BE2C (cell line): ENCODE measurements at regions not wholly inside any gene's neighbourhood (a gene's known extent, or its start where the extent isn't known, plus 50 kb on each side); places are given as distances from the start of the nearest gene placed in this dataset.

ENCODE experiments used
- DNase-seq: peaks from one replicate; pipeline ENCODE4 v3.0.0-alpha.2; 2020
- H3K27me3 ChIP-seq: fragments of 250-450 bp; sonication (Bioruptor Pico); 2 replicates; pipeline ENCODE4 v1.5.1; 2020; ENCODE audit warnings: mild to moderate bottlenecking
- H3K36me3 ChIP-seq: fragments of 250-450 bp; sonication (Bioruptor Pico); 2 replicates; pipeline ENCODE4 v1.5.1; 2020; ENCODE audit warnings: mild to moderate bottlenecking
- H3K4me1 ChIP-seq: fragments of 250-450 bp; sonication (Bioruptor Pico); 2 replicates; pipeline ENCODE4 v1.5.1; 2020
- H3K4me3 ChIP-seq: 2 replicates; pipeline ENCODE4 v1.5.1; 2011; ENCODE audit warnings: low read depth, low read length
- H3K9me3 ChIP-seq: fragments of 250-450 bp; sonication (Bioruptor Pico); 2 replicates; pipeline ENCODE4 v1.5.1; 2020
- TF ChIP-seq, protein P1 (sequence below): IDR thresholded peaks from 2 replicates; pipeline ENCODE4 v1.5.1; 2012; ENCODE audit warnings: mild to moderate bottlenecking, low read depth, low read length

DNA sequence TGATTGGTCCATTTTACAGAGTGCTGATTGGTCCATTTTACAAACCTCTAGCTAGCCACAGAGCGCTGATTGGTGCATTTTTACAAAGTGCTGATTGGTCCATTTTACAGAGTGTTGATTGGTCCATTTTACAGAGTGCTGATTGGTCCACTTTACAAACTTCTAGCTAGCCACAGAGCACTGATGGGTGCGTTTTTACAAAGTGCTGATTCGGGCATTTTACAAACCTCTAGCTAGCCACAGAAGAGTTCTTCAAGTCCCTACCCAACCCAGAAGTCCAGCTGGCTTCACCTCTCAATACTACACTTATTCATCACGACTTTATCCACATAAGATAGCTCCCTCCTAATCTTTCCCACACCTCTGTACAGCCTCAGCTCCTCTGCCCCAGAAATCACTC is 899.8 kb downstream of the TUSC7 start:
- H3K36me3 ChIP-seq: no peaks in the 10 kb centered on the region
- DNase-seq: no peak
- TF ChIP-seq, protein P1, sequence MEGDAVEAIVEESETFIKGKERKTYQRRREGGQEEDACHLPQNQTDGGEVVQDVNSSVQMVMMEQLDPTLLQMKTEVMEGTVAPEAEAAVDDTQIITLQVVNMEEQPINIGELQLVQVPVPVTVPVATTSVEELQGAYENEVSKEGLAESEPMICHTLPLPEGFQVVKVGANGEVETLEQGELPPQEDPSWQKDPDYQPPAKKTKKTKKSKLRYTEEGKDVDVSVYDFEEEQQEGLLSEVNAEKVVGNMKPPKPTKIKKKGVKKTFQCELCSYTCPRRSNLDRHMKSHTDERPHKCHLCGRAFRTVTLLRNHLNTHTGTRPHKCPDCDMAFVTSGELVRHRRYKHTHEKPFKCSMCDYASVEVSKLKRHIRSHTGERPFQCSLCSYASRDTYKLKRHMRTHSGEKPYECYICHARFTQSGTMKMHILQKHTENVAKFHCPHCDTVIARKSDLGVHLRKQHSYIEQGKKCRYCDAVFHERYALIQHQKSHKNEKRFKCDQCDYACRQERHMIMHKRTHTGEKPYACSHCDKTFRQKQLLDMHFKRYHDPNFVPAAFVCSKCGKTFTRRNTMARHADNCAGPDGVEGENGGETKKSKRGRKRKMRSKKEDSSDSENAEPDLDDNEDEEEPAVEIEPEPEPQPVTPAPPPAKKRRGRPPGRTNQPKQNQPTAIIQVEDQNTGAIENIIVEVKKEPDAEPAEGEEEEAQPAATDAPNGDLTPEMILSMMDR: no peak
- H3K4me1 ChIP-seq: peaks cover 11% of the 10 kb centered on the region
- H3K27me3 ChIP-seq: no peaks in the 10 kb centered on the region
- no peak overlapping the region for H3K4me3 ChIP-seq
- no peaks in the 10 kb centered on the region for H3K9me3 ChIP-seq

DNA sequence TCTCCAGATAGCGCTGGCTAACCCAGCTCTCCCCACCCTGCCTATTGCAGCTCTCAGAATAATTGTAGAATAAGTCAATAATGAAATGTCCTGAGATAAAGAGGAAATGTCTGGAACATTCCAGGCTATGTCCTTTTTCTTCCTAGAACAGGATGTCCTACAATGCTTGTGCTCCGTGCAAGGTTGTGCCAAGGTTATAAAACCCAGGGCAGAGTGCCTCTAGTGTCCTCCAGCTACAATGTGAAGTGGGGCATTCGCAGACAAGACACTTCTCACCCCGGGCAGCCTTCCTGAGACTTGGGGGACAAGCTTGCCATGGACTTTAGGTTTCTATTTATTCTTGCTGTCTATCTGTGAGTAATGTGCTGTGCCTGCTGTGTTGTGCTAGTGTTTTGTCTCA is 900.6 kb downstream of the TUSC7 start:
- Histone ChIP-seq H3K36me3 (no peaks in the 10 kb centered on the region), H3K4me1 (peaks cover 12% of the 10 kb centered on the region), H3K27me3 (no peaks in the 10 kb centered on the region), H3K4me3 (no peak overlapping the region), H3K9me3 (no peaks in the 10 kb centered on the region)
- TF ChIP-seq, protein P1: no peak
- no peak for DNase-seq

DNA sequence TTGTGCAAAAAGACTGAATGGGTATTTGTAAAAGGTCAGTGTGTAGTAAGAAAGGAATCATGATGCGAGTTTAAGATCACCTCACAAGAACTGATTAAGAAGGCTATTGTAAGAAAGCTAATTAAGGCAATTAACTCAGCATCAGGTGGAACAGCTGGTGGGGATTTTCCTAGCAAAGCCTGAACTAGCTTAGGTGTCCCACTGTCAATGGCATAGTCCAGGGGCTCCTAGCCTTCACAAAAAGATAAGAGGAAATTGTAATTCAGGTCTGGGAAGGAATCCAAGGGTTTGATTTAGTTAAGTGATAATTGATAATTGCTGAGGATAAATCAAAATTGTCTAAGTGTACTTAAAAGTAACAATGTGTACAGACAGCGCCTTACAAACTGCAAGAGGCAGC is 901.6 kb downstream of the TUSC7 start:
- peaks cover 20% of the 10 kb centered on the region for H3K4me1 ChIP-seq
- no peaks in the 10 kb centered on the region for H3K9me3 ChIP-seq
- H3K36me3 ChIP-seq: no peaks in the 10 kb centered on the region
- peak; percentile 32 for DNase-seq
- no peak overlapping the region for H3K4me3 ChIP-seq
- TF ChIP-seq, protein P1: no peak
- H3K27me3 ChIP-seq: no peaks in the 10 kb centered on the region

DNA sequence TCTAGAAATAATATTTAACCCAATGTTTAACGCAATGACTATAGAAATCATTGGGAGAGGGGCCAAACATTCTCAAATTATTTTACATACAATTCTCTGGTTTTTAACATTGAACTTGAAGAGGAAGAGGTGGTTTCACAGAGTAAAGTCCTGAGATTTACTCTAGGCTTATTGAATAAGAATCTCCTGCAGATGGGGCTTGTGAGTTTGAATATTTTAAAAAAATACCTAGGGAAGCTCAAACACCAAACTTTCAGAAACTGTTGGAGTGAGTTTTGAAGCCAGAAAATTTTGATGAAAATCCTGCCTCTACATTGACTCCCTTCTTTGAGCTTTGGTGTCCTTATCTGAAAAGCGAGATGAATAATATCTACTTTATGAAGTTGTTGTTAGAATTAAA is 906.6 kb downstream of the TUSC7 start:
- no peaks in the 10 kb centered on the region for H3K27me3 ChIP-seq
- TF ChIP-seq, protein P1: 0 out of 2 replicates have a peak, but pooled peaks have one; percentile 4
- H3K4me3 ChIP-seq: no peak overlapping the region
- H3K4me1 ChIP-seq: peaks cover 21% of the 10 kb centered on the region; the same call in 1 of the 2 replicates
- H3K36me3 ChIP-seq: no peaks in the 10 kb centered on the region
- no peaks in the 10 kb centered on the region for H3K9me3 ChIP-seq
- DNase-seq: no peak

DNA sequence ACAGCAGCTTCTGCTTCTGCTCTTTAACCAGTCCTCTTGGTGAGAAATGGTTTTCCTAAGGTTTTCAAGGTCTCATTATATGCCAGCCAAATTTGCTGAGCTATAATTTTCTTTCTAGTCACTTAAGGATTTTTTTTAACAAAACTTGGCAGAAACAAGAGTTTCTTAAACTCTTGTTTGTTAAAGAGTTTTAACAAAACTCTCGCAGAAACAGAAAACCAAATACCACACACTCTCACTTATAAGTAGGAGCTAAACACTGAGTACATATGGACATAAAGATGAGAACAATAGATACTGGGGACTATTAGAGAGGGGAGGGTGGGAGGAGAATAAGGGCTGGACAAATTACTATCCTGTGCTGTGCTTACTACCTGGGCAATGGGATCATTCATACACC is 908.3 kb downstream of the TUSC7 start:
- H3K27me3 ChIP-seq: no peaks in the 10 kb centered on the region
- TF ChIP-seq, protein P1: no peak
- H3K4me3 ChIP-seq: no peak overlapping the region
- peaks cover 32% of the 10 kb centered on the region for H3K4me1 ChIP-seq
- DNase-seq: no peak
- H3K9me3 ChIP-seq: no peaks in the 10 kb centered on the region
- H3K36me3 ChIP-seq: no peaks in the 10 kb centered on the region

DNA sequence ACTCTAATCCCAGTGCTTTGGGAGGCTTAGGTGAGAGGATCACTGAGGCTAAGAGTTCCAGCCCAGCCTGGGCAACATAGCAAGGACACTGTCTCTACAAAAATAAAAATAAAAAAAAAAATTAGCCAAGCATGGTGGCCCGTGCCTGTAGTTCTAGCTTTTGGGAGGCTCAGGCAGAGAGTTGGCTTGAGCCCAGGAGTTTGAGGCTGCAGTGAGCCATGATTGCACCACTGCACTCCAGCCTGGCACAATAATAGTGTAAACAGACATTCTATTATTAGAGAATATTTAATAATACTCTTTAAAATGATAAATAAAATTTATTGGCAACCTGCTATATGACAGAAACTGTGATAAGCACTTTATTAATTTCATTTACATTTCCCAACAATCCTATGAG is 908.9 kb downstream of the TUSC7 start:
- Histone ChIP-seq H3K9me3 (no peaks in the 10 kb centered on the region), H3K36me3 (no peaks in the 10 kb centered on the region), H3K4me1 (peaks cover 34% of the 10 kb centered on the region), H3K4me3 (no peak overlapping the region), H3K27me3 (no peaks in the 10 kb centered on the region)
- TF ChIP-seq, protein P1: no peak
- no peak for DNase-seq
